A673 (cell line): ENCODE measurements at regions not wholly inside any gene's neighbourhood (a gene's known extent, or its start where the extent isn't known, plus 50 kb on each side); places are given as distances from the start of the nearest gene placed in this dataset.

Experiments
- BruUV-seq: library from RNA; stranded (reverse); fragments of 400-500 nt; replicated peaks from 2 replicates; lab custom pipeline; 2021; lab: Mats Ljungman, UMichigan
- CTCF ChIA-PET: fragments of 300-600 bp; sonication (Branson Sonifier 250); formaldehyde crosslinking; loops from one replicate; lab custom pipeline; 2022; ENCODE audit warnings: antibody characterized with exemption; lab: Charles Lee
- POLR2A ChIA-PET: fragments of 300-600 bp; sonication (Branson Sonifier 250); formaldehyde crosslinking; loops from one replicate; lab custom pipeline; 2022; ENCODE audit warnings: antibody characterized with exemption; ENCODE audit not compliant: low non-redundant PET; lab: Charles Lee
- DNase-seq: peaks from one replicate; pipeline ENCODE4 v3.0.0-alpha.2; 2015; ENCODE audit warnings: low spot score
- H3K27ac ChIP-seq: fragments of 200-600 bp; sonication (generic); 2 replicates; pipeline ENCODE4 v1.5.1; 2016; ENCODE audit warnings: mixed run types, low read depth, mild to moderate bottlenecking, mixed read lengths, antibody characterized with exemption, low read length; ENCODE audit not compliant: poor library complexity, severe bottlenecking
- H3K27me3 ChIP-seq: fragments of 200-600 bp; sonication (generic); replicated peaks from 2 replicates; pipeline ENCODE4 v1.6.1; 2017; ENCODE audit warnings: mixed run types, low read depth, mild to moderate bottlenecking, mixed read lengths, antibody characterized with exemption, low read length; ENCODE audit not compliant: insufficient read depth, poor library complexity
- H3K36me3 ChIP-seq: fragments of 200-600 bp; sonication (generic); 2 replicates; pipeline ENCODE4 v1.6.1; 2016; ENCODE audit warnings: mixed run types, mild to moderate bottlenecking, mixed read lengths, antibody characterized with exemption, low read length; ENCODE audit not compliant: insufficient read depth, poor library complexity, severe bottlenecking
- H3K4me1 ChIP-seq: fragments of 200-600 bp; sonication (generic); 2 replicates; pipeline ENCODE4 v1.6.1; 2017; ENCODE audit warnings: mixed run types, mild to moderate bottlenecking, mixed read lengths, antibody characterized with exemption, low read length; ENCODE audit not compliant: insufficient read depth, poor library complexity, severe bottlenecking
- H3K4me3 ChIP-seq: fragments of 200-600 bp; sonication (generic); 2 replicates; pipeline ENCODE4 v1.5.1; 2016; ENCODE audit warnings: low read depth, mixed run types, mild to moderate bottlenecking, mixed read lengths, low read length; ENCODE audit not compliant: poor library complexity, severe bottlenecking
- H3K9me3 ChIP-seq: fragments of 200-600 bp; sonication (generic); 2 replicates; pipeline ENCODE4 v1.6.1; 2016; ENCODE audit warnings: mixed run types, low read depth, mild to moderate bottlenecking, mixed read lengths, antibody characterized with exemption, low read length; ENCODE audit not compliant: poor library complexity, severe bottlenecking
- EZH2 ChIP-seq: fragments of 200-600 bp; sonication (generic); IDR thresholded peaks from 2 replicates; pipeline ENCODE4 v1.6.1; 2017; ENCODE audit warnings: borderline replicate concordance, low read depth, mild to moderate bottlenecking, mixed read lengths, antibody characterized with exemption, low read length; ENCODE audit not compliant: poor library complexity, severe bottlenecking
- intact Hi-C: fragments of 100-400 bp; cut with micrococcal nuclease; formaldehyde crosslinking; loops from one replicate; pipeline ENCODE4 v1.10.0; 2022; ENCODE audit not compliant: unreplicated experiment
- TF ChIP-seq, protein P1 (sequence below): fragments of 300-800, 200-600 bp; sonication (generic); conservative IDR thresholded peaks from 2 replicates; pipeline ENCODE4 v1.5.1; 2017; ENCODE audit warnings: low read depth, mild to moderate bottlenecking, antibody characterized with exemption, low read length, moderate library complexity, mixed read lengths

DNA sequence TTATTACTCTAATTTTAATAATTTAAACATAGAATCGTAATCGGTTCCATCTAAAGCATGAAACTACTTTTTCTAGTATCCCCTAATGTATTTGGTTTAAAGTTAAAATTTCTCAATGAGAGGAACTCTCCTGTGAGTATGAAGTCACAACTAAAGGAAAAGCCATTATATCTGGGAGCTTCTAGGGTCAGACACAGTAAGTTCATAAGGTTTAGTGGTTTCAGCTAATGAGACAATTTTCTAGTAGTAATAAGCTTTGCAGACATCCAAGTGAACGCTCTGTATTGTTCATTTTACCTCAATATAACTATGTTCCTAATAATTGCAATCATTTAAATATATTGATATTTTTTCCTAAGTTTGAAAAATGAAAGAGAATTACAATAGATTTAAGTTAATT is 364.4 kb upstream of the CDH9 start:
- H3K4me3 ChIP-seq: no peak overlapping the region
- TF ChIP-seq, protein P1, sequence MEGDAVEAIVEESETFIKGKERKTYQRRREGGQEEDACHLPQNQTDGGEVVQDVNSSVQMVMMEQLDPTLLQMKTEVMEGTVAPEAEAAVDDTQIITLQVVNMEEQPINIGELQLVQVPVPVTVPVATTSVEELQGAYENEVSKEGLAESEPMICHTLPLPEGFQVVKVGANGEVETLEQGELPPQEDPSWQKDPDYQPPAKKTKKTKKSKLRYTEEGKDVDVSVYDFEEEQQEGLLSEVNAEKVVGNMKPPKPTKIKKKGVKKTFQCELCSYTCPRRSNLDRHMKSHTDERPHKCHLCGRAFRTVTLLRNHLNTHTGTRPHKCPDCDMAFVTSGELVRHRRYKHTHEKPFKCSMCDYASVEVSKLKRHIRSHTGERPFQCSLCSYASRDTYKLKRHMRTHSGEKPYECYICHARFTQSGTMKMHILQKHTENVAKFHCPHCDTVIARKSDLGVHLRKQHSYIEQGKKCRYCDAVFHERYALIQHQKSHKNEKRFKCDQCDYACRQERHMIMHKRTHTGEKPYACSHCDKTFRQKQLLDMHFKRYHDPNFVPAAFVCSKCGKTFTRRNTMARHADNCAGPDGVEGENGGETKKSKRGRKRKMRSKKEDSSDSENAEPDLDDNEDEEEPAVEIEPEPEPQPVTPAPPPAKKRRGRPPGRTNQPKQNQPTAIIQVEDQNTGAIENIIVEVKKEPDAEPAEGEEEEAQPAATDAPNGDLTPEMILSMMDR: no peak
- TF ChIP-seq EZH2: no peak
- ChIA-PET POLR2A (no interaction called here), CTCF (no interaction called here)
- H3K9me3 ChIP-seq: no peaks in the 10 kb centered on the region
- intact Hi-C loops: no loop called here
- no peaks in the 10 kb centered on the region for H3K36me3 ChIP-seq
- H3K27me3 ChIP-seq: no peaks in the 10 kb centered on the region
- H3K4me1 ChIP-seq: no peaks in the 10 kb centered on the region
- BruUV-seq: no TSS peak
- DNase-seq: no peak
- no peak overlapping the region for H3K27ac ChIP-seq

DNA sequence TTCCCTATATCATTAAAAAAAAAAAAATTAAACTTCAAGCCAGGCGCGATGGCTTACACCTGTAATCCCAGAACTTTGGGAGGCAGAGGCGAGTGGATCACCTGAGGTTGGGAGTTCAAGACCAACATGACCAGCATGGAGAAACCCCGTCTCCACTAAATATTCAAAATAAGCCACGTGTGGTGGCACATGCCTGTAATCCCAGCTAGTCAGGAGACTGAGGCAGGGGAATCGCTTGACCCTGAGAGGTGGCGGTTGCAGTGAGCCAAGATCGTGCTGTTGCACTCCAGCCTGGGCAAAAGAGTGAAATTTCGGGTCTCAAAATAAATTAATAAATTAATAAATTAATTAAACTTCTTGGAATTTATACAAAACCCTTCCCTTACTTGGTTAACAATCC is 358.6 kb upstream of the CDH9 start:
- ChIA-PET CTCF (no interaction called here), POLR2A (no interaction called here)
- Histone ChIP-seq H3K27me3 (no peaks in the 10 kb centered on the region), H3K27ac (no peak overlapping the region), H3K4me1 (no peaks in the 10 kb centered on the region), H3K36me3 (no peaks in the 10 kb centered on the region), H3K9me3 (no peaks in the 10 kb centered on the region), H3K4me3 (no peak overlapping the region)
- no peak for TF ChIP-seq EZH2
- TF ChIP-seq, protein P1: no peak
- no TSS peak for BruUV-seq
- intact Hi-C loops: no loop called here
- DNase-seq: no peak

DNA sequence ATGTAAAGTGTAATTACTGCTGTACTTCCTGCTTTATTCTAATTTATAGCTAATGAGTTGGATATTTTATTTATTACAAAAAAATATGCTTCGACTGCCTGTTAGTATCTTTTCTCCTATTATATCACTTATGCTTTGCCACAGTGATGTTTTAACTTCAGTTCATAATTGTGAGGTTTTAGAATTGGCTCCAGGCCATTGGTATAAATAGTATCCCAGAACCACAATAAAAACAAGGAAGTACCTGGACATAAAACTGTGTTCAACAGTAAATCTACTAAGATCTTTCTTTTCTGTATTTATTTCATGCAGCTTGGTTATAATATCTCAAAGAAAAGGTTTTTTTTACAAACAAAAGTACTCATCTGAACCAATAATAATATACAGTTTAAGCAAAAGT is 354.3 kb upstream of the CDH9 start:
- H3K27ac ChIP-seq: no peak overlapping the region
- no peaks in the 10 kb centered on the region for H3K4me1 ChIP-seq
- H3K9me3 ChIP-seq: no peaks in the 10 kb centered on the region
- H3K36me3 ChIP-seq: no peaks in the 10 kb centered on the region
- BruUV-seq: no TSS peak
- no peak for DNase-seq
- no peaks in the 10 kb centered on the region for H3K27me3 ChIP-seq
- no peak overlapping the region for H3K4me3 ChIP-seq
- intact Hi-C loops: no loop called here
- POLR2A ChIA-PET: no interaction called here
- CTCF ChIA-PET: no interaction called here
- TF ChIP-seq, protein P1: no peak
- no peak for TF ChIP-seq EZH2
